ENCODE measurements at regions not wholly inside any gene's neighbourhood (a gene's known extent, or its start where the extent isn't known, plus 50 kb on each side); places are given as distances from the start of the nearest gene placed in this dataset.

- TF ChIP-seq CTCF (IDR thresholded peaks at IDR 0.05) (no peak), POLR2A (IDR thresholded peaks at IDR 0.05) (no peak), POLR2AphosphoS5 (IDR thresholded peaks at IDR 0.05; ENCODE audit: insufficient read depth in 1 of 2, low read depth in 1 of 2) (no peak)
Measured at GRCh38 chr5:27727254-27727653, 688.9 kb upstream of the CDH9 start.
